GM23338 (cell line): ENCODE measurements at regions not wholly inside any gene's neighbourhood (a gene's known extent, or its start where the extent isn't known, plus 50 kb on each side); places are given as distances from the start of the nearest gene placed in this dataset.

ENCODE experiments used
- ATAC-seq: fragments of 200-7000 bp; cut with Tn5 transposase; 3 replicates; pipeline ENCODE4 v1.9.1; 2020
- DNase-seq: peaks from one replicate; pipeline ENCODE4 v3.0.0-alpha.2; 2015; ENCODE audit warnings: low spot score
- H2AFZ ChIP-seq: fragments of 200-600 bp; sonication (generic); 2 replicates; pipeline ENCODE4 v1.8.0; 2016; ENCODE audit warnings: antibody characterized with exemption, mild to moderate bottlenecking, moderate library complexity
- H3F3A ChIP-seq: fragments of 200-600 bp; sonication (generic); replicated peaks from 2 replicates; pipeline ENCODE4 v1.8.0; 2017; ENCODE audit warnings: antibody characterized with exemption, mixed run types, low read depth
- H3K27ac ChIP-seq: fragments of 200-600 bp; sonication (generic); 2 replicates; pipeline ENCODE4 v1.6.1; 2016; ENCODE audit warnings: low read depth
- H3K27me3 ChIP-seq: fragments of 200-600 bp; sonication (generic); 2 replicates; pipeline ENCODE4 v1.8.0; 2016; ENCODE audit warnings: mild to moderate bottlenecking, mixed run types, moderate library complexity; ENCODE audit not compliant: insufficient read depth
- H3K36me3 ChIP-seq: fragments of 200-600 bp; sonication (generic); 2 replicates; pipeline ENCODE4 v1.8.0; 2016; ENCODE audit warnings: mild to moderate bottlenecking; ENCODE audit not compliant: insufficient read depth
- H3K4me1 ChIP-seq: fragments of 200-600 bp; sonication (generic); 2 replicates; pipeline ENCODE4 v1.8.0; 2016; ENCODE audit warnings: mild to moderate bottlenecking, moderate library complexity; ENCODE audit not compliant: insufficient read depth
- H3K4me2 ChIP-seq: fragments of 200-600 bp; sonication (generic); 2 replicates; pipeline ENCODE4 v1.7.1; 2017; ENCODE audit warnings: mixed run types
- H3K4me3 ChIP-seq: fragments of 200-600 bp; sonication (generic); 2 replicates; pipeline ENCODE4 v1.6.1; 2016; ENCODE audit warnings: mixed run types
- H3K79me2 ChIP-seq: fragments of 200-600 bp; sonication (generic); replicated peaks from 2 replicates; pipeline ENCODE4 v1.8.0; 2017; ENCODE audit warnings: mild to moderate bottlenecking; ENCODE audit not compliant: insufficient read depth
- H3K9me2 ChIP-seq: fragments of 200-600 bp; sonication (generic); 2 replicates; pipeline ENCODE4 v1.8.0; 2017; ENCODE audit not compliant: insufficient read depth
- H4K20me1 ChIP-seq: fragments of 200-600 bp; sonication (generic); replicated peaks from 2 replicates; pipeline ENCODE4 v1.8.0; 2017; ENCODE audit warnings: mild to moderate bottlenecking; ENCODE audit not compliant: insufficient read depth
- H3K27ac Mint-ChIP-seq: 2 replicates; pipeline ENCODE4 v1.8.0; 2020; ENCODE audit warnings: inconsistent platforms, mild to moderate bottlenecking, moderate library complexity, mixed read lengths
- H3K27me3 Mint-ChIP-seq: 3 replicates; pipeline ENCODE4 v1.8.0; 2022; ENCODE audit warnings: low read depth, mild to moderate bottlenecking, moderate library complexity, mixed read lengths, inconsistent platforms; ENCODE audit not compliant: insufficient read depth, poor library complexity
- H3K36me3 Mint-ChIP-seq: 3 replicates; pipeline ENCODE4 v1.8.0; 2021; ENCODE audit warnings: low read depth, mild to moderate bottlenecking, inconsistent platforms, moderate library complexity, mixed read lengths
- H3K4me1 Mint-ChIP-seq: 3 replicates; pipeline ENCODE4 v1.8.0; 2020; ENCODE audit warnings: mild to moderate bottlenecking, inconsistent platforms, mixed read lengths
- H3K4me3 Mint-ChIP-seq: 3 replicates; pipeline ENCODE4 v1.8.0; 2021; ENCODE audit warnings: moderate library complexity, mild to moderate bottlenecking, inconsistent platforms, mixed read lengths
- H3K9me3 Mint-ChIP-seq: 3 replicates; pipeline ENCODE4 v1.8.0; 2020; ENCODE audit warnings: moderate library complexity, mild to moderate bottlenecking, inconsistent platforms, mixed read lengths
- CREB1 ChIP-seq: fragments of 250-450 bp; sonication (Bioruptor Pico); IDR thresholded peaks from 2 replicates; pipeline ENCODE4 v1.5.0; 2020; ENCODE audit warnings: low read depth, mild to moderate bottlenecking, moderate library complexity
- CTCF ChIP-seq, 2 experiments: fragments of 200-600 bp in 1 of 2; sonication (generic) in 1 of 2; conservative IDR thresholded peaks; 2 replicates each; pipeline versions ENCODE4 v1.5.1 to v1.6.1; 2016 to 2017; ENCODE audit warnings: antibody characterized with exemption in 2 of 2, low read depth in 2 of 2, mild to moderate bottlenecking in 2 of 2, moderate library complexity in 1 of 2
- ETS1 ChIP-seq: IDR thresholded peaks from 2 replicates; pipeline ENCODE4 v1.6.1; 2016; ENCODE audit warnings: antibody characterized with exemption
- EZH2 ChIP-seq: fragments of 200-600 bp; sonication (generic); IDR thresholded peaks from one replicate; pipeline ENCODE4 v1.8.0; 2017; ENCODE audit warnings: antibody characterized with exemption, mild to moderate bottlenecking, low read depth; ENCODE audit not compliant: unreplicated experiment
- EZH2phosphoT487 ChIP-seq: fragments of 200-600 bp; sonication (generic); IDR thresholded peaks from one replicate; pipeline ENCODE4 v1.8.1; 2018; ENCODE audit warnings: antibody characterized with exemption; ENCODE audit not compliant: unreplicated experiment
- JUNB ChIP-seq: IDR thresholded peaks from one replicate; pipeline ENCODE4 v1.6.1; 2016; ENCODE audit warnings: antibody characterized with exemption; ENCODE audit not compliant: unreplicated experiment
- NANOG ChIP-seq: IDR thresholded peaks from 2 replicates; pipeline ENCODE4 v1.6.1; 2016; ENCODE audit warnings: antibody characterized with exemption, borderline replicate concordance
- POLR2AphosphoS5 ChIP-seq: IDR thresholded peaks from 2 replicates; pipeline ENCODE4 v1.6.1; 2016; ENCODE audit warnings: antibody characterized with exemption, low read depth
- STAT1 ChIP-seq: IDR thresholded peaks from one replicate; pipeline ENCODE4 v1.6.1; 2016; ENCODE audit warnings: antibody characterized with exemption; ENCODE audit not compliant: unreplicated experiment
- ZNF114 ChIP-seq: fragments of 250-450 bp; sonication (Bioruptor Pico); IDR thresholded peaks from 2 replicates; pipeline ENCODE4 v1.5.0; 2020; ENCODE audit warnings: mild to moderate bottlenecking, moderate library complexity
- ZNF331 ChIP-seq: fragments of 250-450 bp; sonication (Bioruptor Pico); IDR thresholded peaks from 2 replicates; pipeline ENCODE4 v1.5.0; 2020; ENCODE audit warnings: low read depth, mild to moderate bottlenecking, moderate library complexity
- TF ChIP-seq, protein P1 (sequence below): IDR thresholded peaks from one replicate; pipeline ENCODE4 v1.6.1; 2018; ENCODE audit warnings: antibody characterized with exemption; ENCODE audit not compliant: unreplicated experiment
- TF ChIP-seq, protein P2 (sequence below): fragments of 250-450 bp; sonication (Bioruptor Pico); IDR thresholded peaks from 2 replicates; pipeline ENCODE4 v1.5.0; 2020; ENCODE audit warnings: mild to moderate bottlenecking, moderate library complexity

GRCh38 chr5:163631856-163632255 lies 126.4 kb downstream of the MAT2B start:
- Histone ChIP-seq H3K36me3 (no peaks in the 10 kb centered on the region), H3K4me2 (no peak overlapping the region), H4K20me1 (no peaks in the 10 kb centered on the region; the same call in 1 of the 2 replicates), H3K27me3 (no peaks in the 10 kb centered on the region), H3K79me2 (no peaks in the 10 kb centered on the region), H2AFZ (peak overlapping the region; percentile 56; the same call in 1 of the 2 replicates), H3K4me1 (no peaks in the 10 kb centered on the region), H3K4me3 (no peak overlapping the region), H3K9me2 (0 out of 2 replicates have a peak, but pooled peaks cover 2% of the 10 kb centered on the region), H3F3A (no peaks in the 10 kb centered on the region), H3K27ac (no peak overlapping the region)
- no peak for DNase-seq
- Mint-ChIP-seq H3K27ac (no peak overlapping the region), H3K36me3 (no peaks in the 10 kb centered on the region), H3K4me3 (no peak overlapping the region), H3K27me3 (no peaks in the 10 kb centered on the region), H3K9me3 (peaks cover 3% of the 10 kb centered on the region; the same call in 1 of the 3 replicates), H3K4me1 (no peaks in the 10 kb centered on the region)
- ATAC-seq: no peak
- TF ChIP-seq EZH2phosphoT487 (no peak), ZNF331 (CRISPR knock-in tag) (no peak), CTCF (conservative IDR thresholded peaks at IDR 0.05; ENCODE audit: low read depth in 2 of 2) (no peak), JUNB (no peak), NANOG (no peak), ETS1 (no peak), CREB1 (CRISPR knock-in tag) (no peak), EZH2 (no peak), STAT1 (no peak), POLR2AphosphoS5 (no peak), ZNF114 (no peak)
- TF ChIP-seq, protein P1, sequence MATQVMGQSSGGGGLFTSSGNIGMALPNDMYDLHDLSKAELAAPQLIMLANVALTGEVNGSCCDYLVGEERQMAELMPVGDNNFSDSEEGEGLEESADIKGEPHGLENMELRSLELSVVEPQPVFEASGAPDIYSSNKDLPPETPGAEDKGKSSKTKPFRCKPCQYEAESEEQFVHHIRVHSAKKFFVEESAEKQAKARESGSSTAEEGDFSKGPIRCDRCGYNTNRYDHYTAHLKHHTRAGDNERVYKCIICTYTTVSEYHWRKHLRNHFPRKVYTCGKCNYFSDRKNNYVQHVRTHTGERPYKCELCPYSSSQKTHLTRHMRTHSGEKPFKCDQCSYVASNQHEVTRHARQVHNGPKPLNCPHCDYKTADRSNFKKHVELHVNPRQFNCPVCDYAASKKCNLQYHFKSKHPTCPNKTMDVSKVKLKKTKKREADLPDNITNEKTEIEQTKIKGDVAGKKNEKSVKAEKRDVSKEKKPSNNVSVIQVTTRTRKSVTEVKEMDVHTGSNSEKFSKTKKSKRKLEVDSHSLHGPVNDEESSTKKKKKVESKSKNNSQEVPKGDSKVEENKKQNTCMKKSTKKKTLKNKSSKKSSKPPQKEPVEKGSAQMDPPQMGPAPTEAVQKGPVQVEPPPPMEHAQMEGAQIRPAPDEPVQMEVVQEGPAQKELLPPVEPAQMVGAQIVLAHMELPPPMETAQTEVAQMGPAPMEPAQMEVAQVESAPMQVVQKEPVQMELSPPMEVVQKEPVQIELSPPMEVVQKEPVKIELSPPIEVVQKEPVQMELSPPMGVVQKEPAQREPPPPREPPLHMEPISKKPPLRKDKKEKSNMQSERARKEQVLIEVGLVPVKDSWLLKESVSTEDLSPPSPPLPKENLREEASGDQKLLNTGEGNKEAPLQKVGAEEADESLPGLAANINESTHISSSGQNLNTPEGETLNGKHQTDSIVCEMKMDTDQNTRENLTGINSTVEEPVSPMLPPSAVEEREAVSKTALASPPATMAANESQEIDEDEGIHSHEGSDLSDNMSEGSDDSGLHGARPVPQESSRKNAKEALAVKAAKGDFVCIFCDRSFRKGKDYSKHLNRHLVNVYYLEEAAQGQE: no peak
- TF ChIP-seq, protein P2, sequence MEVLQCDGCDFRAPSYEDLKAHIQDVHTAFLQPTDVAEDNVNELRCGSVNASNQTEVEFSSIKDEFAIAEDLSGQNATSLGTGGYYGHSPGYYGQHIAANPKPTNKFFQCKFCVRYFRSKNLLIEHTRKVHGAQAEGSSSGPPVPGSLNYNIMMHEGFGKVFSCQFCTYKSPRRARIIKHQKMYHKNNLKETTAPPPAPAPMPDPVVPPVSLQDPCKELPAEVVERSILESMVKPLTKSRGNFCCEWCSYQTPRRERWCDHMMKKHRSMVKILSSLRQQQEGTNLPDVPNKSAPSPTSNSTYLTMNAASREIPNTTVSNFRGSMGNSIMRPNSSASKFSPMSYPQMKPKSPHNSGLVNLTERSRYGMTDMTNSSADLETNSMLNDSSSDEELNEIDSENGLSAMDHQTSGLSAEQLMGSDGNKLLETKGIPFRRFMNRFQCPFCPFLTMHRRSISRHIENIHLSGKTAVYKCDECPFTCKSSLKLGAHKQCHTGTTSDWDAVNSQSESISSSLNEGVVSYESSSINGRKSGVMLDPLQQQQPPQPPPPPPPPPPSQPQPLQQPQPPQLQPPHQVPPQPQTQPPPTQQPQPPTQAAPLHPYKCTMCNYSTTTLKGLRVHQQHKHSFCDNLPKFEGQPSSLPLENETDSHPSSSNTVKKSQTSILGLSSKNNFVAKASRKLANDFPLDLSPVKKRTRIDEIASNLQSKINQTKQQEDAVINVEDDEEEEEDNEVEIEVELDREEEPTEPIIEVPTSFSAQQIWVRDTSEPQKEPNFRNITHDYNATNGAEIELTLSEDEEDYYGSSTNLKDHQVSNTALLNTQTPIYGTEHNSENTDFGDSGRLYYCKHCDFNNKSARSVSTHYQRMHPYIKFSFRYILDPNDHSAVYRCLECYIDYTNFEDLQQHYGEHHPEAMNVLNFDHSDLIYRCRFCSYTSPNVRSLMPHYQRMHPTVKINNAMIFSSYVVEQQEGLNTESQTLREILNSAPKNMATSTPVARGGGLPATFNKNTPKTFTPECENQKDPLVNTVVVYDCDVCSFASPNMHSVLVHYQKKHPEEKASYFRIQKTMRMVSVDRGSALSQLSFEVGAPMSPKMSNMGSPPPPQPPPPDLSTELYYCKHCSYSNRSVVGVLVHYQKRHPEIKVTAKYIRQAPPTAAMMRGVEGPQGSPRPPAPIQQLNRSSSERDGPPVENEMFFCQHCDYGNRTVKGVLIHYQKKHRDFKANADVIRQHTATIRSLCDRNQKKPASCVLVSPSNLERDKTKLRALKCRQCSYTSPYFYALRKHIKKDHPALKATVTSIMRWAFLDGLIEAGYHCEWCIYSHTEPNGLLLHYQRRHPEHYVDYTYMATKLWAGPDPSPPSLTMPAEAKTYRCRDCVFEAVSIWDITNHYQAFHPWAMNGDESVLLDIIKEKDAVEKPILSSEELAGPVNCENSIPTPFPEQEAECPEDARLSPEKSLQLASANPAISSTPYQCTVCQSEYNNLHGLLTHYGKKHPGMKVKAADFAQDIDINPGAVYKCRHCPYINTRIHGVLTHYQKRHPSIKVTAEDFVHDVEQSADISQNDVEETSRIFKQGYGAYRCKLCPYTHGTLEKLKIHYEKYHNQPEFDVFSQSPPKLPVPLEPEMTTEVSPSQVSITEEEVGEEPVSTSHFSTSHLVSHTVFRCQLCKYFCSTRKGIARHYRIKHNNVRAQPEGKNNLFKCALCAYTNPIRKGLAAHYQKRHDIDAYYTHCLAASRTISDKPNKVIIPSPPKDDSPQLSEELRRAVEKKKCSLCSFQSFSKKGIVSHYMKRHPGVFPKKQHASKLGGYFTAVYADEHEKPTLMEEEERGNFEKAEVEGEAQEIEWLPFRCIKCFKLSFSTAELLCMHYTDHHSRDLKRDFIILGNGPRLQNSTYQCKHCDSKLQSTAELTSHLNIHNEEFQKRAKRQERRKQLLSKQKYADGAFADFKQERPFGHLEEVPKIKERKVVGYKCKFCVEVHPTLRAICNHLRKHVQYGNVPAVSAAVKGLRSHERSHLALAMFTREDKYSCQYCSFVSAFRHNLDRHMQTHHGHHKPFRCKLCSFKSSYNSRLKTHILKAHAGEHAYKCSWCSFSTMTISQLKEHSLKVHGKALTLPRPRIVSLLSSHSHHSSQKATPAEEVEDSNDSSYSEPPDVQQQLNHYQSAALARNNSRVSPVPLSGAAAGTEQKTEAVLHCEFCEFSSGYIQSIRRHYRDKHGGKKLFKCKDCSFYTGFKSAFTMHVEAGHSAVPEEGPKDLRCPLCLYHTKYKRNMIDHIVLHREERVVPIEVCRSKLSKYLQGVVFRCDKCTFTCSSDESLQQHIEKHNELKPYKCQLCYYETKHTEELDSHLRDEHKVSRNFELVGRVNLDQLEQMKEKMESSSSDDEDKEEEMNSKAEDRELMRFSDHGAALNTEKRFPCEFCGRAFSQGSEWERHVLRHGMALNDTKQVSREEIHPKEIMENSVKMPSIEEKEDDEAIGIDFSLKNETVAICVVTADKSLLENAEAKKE (CRISPR knock-in tag): no peak
